ENCODE measurements at regions not wholly inside any gene's neighbourhood (a gene's known extent, or its start where the extent isn't known, plus 50 kb on each side); places are given as distances from the start of the nearest gene placed in this dataset.

- TF ChIP-seq CTCF (conservative IDR thresholded peaks at IDR 0.05) (no peak), ZFX (IDR thresholded peaks at IDR 0.05) (no peak)
Measured at GRCh38 chr13:107374038-107374437, 806.1 kb upstream of the ARGLU1 start.

Data from C4-2B (cell line).